ENCODE measurements at regions not wholly inside any gene's neighbourhood (a gene's known extent, or its start where the extent isn't known, plus 50 kb on each side); places are given as distances from the start of the nearest gene placed in this dataset.

DNA sequence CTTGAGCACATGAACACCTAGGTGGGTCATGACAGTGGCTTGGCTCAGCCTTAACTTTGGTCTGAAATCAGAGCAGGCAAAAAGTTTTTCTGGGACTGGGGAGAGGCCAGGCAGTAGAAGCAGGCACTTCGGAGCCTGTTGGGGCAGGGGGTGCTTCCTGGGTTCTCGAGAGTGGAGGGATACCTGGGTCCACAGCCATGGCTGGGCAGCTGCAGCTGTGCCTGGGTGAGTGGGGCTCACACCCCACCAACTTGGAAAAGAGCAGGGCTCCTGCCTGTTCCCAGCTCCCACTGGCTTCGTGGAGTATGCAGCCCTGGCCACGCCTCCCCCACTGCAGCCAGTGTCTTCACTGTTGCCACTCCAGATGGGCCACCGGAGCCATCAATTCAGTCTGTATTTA lies 56.4 kb upstream of the NUDT6 start:
- Histone ChIP-seq H3K27me3 (ENCODE audit: insufficient read depth, low read length, poor library complexity, severe bottlenecking) (no peaks in the 10 kb centered on the region), H3K36me3 (ENCODE audit: insufficient read depth, low read length) (peaks cover 50% of the 10 kb centered on the region), H3K9ac (ENCODE audit: low read depth, low read length, poor library complexity, severe bottlenecking) (no peak overlapping the region)

DNA sequence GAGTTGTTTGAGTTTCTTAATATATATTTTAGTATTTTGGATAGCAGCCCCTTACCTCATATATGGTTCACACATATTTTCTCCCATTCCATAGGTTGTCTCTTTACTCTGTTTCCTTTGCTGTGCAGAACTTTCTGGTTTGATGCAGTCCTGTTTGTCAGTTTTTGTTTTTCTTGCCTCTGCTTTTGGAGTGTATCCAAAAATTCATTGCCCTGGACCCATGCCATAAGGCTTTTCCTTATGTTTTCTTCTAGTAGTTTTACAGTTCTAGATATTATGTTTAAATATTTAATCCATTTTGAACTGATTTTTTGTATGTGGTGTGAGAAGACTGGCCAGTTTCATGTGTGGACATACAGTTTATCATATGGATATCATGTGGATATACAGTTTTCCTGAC lies 58.5 kb upstream of the NUDT6 start:
- no peaks in the 10 kb centered on the region for H3K4me1 ChIP-seq (ENCODE audit: insufficient read depth, low read length, poor library complexity, severe bottlenecking)
- H3K4me2 ChIP-seq (ENCODE audit: low read depth, low read length, poor library complexity, severe bottlenecking): no peak overlapping the region
- H3K79me2 ChIP-seq (ENCODE audit: insufficient read depth, low read length): peaks cover 5% of the 10 kb centered on the region; the same call in 1 of the 2 replicates
- no peaks in the 10 kb centered on the region for H3F3A ChIP-seq (ENCODE audit: low read depth)
- no peaks in the 10 kb centered on the region for H3K9me2 ChIP-seq (replicated peaks; ENCODE audit: low read depth, low read length)
- H3K36me3 ChIP-seq (ENCODE audit: insufficient read depth, low read length): peaks cover 45% of the 10 kb centered on the region; the same call in 1 of the 2 replicates
- H3K27me3 ChIP-seq (ENCODE audit: insufficient read depth, low read length, poor library complexity, severe bottlenecking): no peaks in the 10 kb centered on the region
- no peak overlapping the region for H3K9ac ChIP-seq (ENCODE audit: low read depth, low read length, poor library complexity, severe bottlenecking)
- H3K4me3 ChIP-seq (ENCODE audit: low read length, poor library complexity, severe bottlenecking): no peak overlapping the region
- H2AFZ ChIP-seq (ENCODE audit: low read length): no peak overlapping the region
- H3K9me3 ChIP-seq (ENCODE audit: insufficient read depth, low read depth, low read length): no peaks in the 10 kb centered on the region; the same call in 1 of the 2 replicates
- TF ChIP-seq, protein P1, sequence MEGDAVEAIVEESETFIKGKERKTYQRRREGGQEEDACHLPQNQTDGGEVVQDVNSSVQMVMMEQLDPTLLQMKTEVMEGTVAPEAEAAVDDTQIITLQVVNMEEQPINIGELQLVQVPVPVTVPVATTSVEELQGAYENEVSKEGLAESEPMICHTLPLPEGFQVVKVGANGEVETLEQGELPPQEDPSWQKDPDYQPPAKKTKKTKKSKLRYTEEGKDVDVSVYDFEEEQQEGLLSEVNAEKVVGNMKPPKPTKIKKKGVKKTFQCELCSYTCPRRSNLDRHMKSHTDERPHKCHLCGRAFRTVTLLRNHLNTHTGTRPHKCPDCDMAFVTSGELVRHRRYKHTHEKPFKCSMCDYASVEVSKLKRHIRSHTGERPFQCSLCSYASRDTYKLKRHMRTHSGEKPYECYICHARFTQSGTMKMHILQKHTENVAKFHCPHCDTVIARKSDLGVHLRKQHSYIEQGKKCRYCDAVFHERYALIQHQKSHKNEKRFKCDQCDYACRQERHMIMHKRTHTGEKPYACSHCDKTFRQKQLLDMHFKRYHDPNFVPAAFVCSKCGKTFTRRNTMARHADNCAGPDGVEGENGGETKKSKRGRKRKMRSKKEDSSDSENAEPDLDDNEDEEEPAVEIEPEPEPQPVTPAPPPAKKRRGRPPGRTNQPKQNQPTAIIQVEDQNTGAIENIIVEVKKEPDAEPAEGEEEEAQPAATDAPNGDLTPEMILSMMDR (conservative IDR thresholded peaks at IDR 0.05; ENCODE audit: low read length): no peak
- TF ChIP-seq EZH2phosphoT487 (IDR thresholded peaks at IDR 0.05; ENCODE audit: borderline replicate concordance): no peak
- no peaks in the 10 kb centered on the region for H4K20me1 ChIP-seq (ENCODE audit: insufficient read depth, low read length, poor library complexity, severe bottlenecking)

More for the DNA sequence above, 56.4 kb upstream of the NUDT6 start:
- Histone ChIP-seq H3K79me2 (ENCODE audit: insufficient read depth, low read length) (peaks cover 2% of the 10 kb centered on the region; the same call in 1 of the 2 replicates), H3F3A (ENCODE audit: low read depth) (no peaks in the 10 kb centered on the region), H3K4me1 (ENCODE audit: insufficient read depth, low read length, poor library complexity, severe bottlenecking) (no peaks in the 10 kb centered on the region), H3K9me3 (ENCODE audit: insufficient read depth, low read depth, low read length) (peaks cover 4% of the 10 kb centered on the region; the same call in 1 of the 2 replicates), H4K20me1 (ENCODE audit: insufficient read depth, low read length, poor library complexity, severe bottlenecking) (no peaks in the 10 kb centered on the region), H3K4me3 (ENCODE audit: low read length, poor library complexity, severe bottlenecking) (no peak overlapping the region), H2AFZ (ENCODE audit: low read length) (no peak overlapping the region), H3K9me2 (replicated peaks; ENCODE audit: low read depth, low read length) (no peaks in the 10 kb centered on the region), H3K4me2 (ENCODE audit: low read depth, low read length, poor library complexity, severe bottlenecking) (no peak overlapping the region)
- TF ChIP-seq, protein P1 (conservative IDR thresholded peaks at IDR 0.05; ENCODE audit: low read length): no peak

DNA sequence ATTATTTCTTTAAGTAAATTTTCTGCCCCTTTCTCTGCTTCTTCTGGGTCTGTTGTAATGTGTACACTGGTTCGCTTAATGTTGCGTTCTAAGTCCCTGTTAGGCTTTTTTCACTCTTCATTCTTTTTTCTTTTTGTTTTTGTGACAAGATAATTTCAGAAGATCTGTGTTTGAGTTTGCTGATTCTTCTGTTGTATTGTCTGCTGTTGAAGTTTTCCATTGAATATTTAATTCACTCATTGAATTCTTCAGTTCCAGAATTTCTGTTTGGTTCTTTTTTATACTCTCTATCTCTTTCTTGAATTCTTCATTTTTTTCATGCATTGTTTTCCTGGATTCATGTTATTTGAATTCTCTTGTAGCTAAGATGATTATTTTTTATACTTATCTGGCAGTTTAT lies 66.3 kb upstream of the NUDT6 start:
- Histone ChIP-seq H3K9me3 (ENCODE audit: insufficient read depth, low read depth, low read length) (peaks cover 10% of the 10 kb centered on the region), H3K4me1 (ENCODE audit: insufficient read depth, low read length, poor library complexity, severe bottlenecking) (no peaks in the 10 kb centered on the region), H3K4me3 (ENCODE audit: low read length, poor library complexity, severe bottlenecking) (no peak overlapping the region), H3K9ac (ENCODE audit: low read depth, low read length, poor library complexity, severe bottlenecking) (no peak overlapping the region), H3K9me2 (replicated peaks; ENCODE audit: low read depth, low read length) (no peaks in the 10 kb centered on the region), H3K4me2 (ENCODE audit: low read depth, low read length, poor library complexity, severe bottlenecking) (no peak overlapping the region), H3K36me3 (ENCODE audit: insufficient read depth, low read length) (peaks cover 49% of the 10 kb centered on the region), H3F3A (ENCODE audit: low read depth) (no peaks in the 10 kb centered on the region), H4K20me1 (ENCODE audit: insufficient read depth, low read length, poor library complexity, severe bottlenecking) (no peaks in the 10 kb centered on the region), H3K27me3 (ENCODE audit: insufficient read depth, low read length, poor library complexity, severe bottlenecking) (no peaks in the 10 kb centered on the region), H2AFZ (ENCODE audit: low read length) (no peak overlapping the region), H3K79me2 (ENCODE audit: insufficient read depth, low read length) (peaks cover 14% of the 10 kb centered on the region; the same call in 1 of the 2 replicates)
- no peak for TF ChIP-seq EZH2phosphoT487 (IDR thresholded peaks at IDR 0.05; ENCODE audit: borderline replicate concordance)
- TF ChIP-seq, protein P1 (conservative IDR thresholded peaks at IDR 0.05; ENCODE audit: low read length): no peak

Measured in Loucy (cell line).